Skeletal muscle cell (primary cell): ENCODE measurements at regions not wholly inside any gene's neighbourhood (a gene's known extent, or its start where the extent isn't known, plus 50 kb on each side); places are given as distances from the start of the nearest gene placed in this dataset.
"Not testable (repeated sequence)": the region's sequence is repeated elsewhere in the genome, so short reads cannot be mapped to it uniquely, and the experiment has no call there.

Experiments
- DNase-seq: peaks from one replicate; pipeline ENCODE4 v3.0.0-alpha.2; 2010; ENCODE audit warnings: low read depth
- H3K4me3 ChIP-seq: 2 replicates; pipeline ENCODE4 v1.5.1; 2011; ENCODE audit warnings: low read depth, mild to moderate bottlenecking, control low read depth, low read length, moderate library complexity

DNA sequence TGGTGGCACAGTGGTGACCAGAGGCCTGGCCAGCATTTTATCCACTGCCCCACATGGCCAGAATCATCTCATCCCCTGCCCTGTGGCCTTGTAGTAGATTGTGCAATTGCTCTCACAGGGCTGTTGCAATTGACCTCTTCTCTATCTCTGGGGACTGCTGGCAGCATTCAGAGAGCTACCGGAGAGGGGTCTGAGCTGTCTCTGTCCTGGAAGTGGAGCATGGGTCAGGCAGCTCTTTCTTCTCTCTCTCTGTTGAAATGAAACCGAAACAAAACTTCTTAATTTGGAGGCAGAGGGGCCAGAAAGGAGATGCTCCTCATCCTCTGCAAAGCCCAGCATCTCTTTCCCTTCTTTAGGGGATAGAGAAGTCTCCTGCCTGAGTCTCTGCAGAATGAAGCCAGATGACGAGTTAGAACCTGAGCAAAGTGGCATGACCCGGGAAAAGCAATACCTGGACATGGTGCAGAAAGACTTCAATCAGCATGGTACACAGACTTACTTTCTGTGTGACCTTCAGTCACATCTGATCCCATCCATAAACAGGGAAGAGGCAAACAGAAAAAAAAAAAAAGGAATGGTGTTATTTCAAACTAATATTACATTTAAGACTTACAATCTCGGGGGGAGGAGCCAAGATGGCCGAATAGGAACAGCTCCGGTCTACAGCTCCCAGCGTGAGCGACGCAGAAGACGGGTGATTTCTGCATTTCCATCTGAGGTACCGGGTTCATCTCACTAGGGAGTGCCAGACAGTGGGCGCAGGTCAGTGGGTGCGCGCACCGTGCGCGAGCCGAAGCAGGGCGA, 144.5 kb upstream of the BCL6 start:
- DNase-seq, result no peak
- H3K4me3 ChIP-seq, result no peak overlapping the region

DNA sequence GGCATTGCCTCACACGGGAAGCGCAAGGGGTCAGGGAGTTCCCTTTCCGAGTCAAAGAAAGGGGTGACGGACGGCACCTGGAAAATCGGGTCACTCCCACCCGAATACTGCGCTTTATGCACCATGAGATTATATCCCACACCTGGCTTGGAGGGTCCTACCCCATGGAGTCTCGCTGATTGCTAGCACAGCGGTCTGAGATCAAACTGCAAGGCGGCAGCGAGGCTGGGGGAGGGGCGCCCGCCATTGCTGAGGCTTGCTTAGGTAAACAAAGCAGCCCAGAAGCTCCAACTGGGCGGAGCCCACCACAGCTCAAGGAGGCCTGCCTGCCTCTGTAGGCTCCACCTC, 145.1 kb upstream of the BCL6 start:
- H3K4me3 ChIP-seq, result not testable (repeated sequence)

DNA sequence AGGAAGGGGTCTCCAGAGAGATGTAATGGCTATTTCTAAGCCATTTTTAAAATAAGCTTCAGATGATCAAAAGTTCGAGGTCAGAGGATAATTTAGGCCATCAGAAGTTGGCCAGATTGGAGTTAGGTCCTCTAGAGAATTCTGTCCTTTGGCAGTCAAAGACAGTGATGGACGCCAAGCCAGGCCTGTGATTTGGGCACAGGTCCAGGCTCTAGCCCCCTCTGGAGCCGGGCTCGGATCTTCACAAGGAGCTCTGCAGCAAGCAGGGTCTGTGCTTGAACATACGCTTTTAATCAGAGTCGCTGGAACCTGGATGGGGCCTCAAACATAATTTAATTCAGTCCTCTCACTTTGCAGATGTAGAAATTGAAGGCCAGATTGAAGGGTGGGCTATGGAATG, 151.4 kb upstream of the BCL6 start:
- no peak overlapping the region for H3K4me3 ChIP-seq
- DNase-seq, result no peak

More for the DNA sequence above, 145.1 kb upstream of the BCL6 start:
- DNase-seq, result not testable (repeated sequence)

DNA sequence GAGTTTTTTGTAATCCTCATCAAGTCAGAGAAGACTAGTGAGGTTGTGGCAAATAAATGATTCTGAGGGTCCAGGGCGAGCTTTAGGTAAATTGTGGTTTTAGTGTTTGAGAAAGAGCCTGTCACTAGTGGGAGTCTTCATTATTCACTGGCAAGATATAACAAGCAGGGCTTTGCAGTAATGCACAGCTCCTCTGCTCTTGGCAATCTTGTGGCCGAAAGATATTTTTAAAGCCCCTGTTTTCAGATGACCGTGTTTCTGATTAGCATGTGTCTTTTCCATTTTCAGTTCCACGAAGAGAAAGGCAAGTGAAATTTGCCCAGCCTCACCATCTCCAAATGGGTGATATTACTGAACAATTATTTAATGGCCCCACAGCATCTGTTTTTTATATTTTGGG, 154.0 kb upstream of the BCL6 start:
- DNase-seq, result no peak
- H3K4me3 ChIP-seq, result no peak overlapping the region

DNA sequence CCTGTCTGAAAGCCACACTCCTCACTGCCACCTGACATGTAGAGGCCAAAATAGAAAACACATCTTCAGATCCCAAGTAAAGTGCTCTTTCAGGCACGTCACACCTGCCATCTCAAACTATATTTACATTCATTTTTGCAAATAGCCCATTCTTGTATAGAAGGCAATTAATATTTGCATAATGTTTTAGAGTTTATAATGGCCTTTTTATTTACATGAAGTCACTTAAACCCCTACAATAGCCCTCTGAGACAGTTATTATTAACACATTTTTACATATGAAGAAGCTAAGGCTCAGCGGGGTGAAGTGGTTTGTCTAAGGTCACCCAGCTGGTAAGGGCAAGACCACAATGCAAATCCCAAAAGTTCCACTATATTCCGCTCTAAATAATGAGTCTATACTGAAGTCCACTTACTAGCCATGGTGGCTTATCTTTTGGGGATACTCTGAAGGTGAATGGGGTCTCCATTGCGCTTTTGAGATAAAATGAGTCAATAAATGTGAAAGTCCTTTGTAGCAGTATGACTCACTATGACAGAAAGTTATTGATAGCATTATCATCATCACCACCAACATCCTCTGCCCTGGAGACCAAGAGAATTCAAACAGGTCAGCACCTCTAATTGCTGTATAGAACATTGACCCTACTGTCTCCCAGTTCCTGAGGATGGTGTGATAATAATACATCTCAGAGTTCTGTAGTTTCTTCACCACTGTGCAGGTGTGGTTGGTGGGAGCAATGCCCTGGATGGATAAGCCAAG, 155.9 kb upstream of the BCL6 start:
- no peak for DNase-seq
- H3K4me3 ChIP-seq, result no peak overlapping the region

DNA sequence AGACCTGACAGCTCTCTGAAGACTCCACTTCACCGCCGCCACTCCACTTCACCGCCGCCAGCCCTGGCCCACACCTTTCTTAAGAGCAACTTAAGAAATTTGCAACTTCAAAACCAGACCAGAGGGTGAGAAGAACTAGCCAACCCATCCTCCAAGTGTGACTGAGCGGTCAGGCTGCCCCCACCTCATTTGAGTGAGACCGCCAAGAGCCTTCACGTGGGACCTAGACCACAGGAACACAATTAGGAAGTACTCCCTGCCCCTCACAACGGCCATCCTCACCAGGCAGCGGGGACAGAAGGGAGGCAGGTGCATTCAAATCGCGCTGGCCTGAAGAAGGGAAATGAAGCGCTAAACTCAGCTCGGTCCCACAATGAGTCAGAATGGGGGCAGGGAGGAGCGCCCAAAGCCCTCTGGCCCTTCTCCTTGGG, 156.8 kb upstream of the BCL6 start:
- no peak for DNase-seq
- no peak overlapping the region for H3K4me3 ChIP-seq

DNA sequence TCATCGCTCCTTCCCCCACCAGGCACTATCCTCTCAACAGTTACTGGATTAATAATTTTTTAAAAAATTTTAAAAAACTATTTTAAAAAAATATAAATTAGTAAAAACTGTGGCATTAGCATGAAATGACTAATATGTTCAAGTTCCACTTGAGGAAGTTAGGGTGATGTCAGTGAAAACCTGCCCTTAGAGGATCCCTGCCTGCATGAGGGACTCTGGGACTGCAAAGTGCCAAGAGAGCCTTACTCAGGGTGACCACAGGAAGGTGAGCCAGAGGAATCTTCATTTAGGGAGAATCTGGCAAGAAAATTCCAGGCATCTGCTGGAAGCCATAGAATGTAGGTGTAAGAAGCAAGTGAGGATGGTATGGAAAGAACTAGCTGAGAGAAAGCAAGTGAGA, 157.7 kb upstream of the BCL6 start:
- DNase-seq, result no peak

DNA sequence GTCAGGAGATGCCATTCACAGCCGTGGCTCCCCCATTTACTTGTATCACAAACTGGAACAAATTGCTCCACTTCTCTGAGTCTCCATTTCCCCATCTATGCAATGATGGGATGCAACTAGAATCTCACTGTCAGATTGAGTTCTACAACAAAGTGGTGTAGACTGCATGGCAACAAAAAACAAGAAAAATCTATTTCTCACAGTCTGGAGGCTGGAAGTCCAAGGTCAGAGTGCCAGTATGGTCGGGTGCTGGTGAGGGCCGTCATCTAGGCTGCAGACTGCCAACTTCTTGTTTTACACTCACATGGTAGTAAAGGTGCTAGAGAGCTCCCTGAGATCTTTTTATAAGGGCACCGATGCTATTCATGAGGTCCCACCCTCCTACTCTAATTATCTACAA, 158.4 kb upstream of the BCL6 start:
- no peak overlapping the region for H3K4me3 ChIP-seq
- no peak for DNase-seq

More for the DNA sequence above, 157.7 kb upstream of the BCL6 start:
- no peak overlapping the region for H3K4me3 ChIP-seq

DNA sequence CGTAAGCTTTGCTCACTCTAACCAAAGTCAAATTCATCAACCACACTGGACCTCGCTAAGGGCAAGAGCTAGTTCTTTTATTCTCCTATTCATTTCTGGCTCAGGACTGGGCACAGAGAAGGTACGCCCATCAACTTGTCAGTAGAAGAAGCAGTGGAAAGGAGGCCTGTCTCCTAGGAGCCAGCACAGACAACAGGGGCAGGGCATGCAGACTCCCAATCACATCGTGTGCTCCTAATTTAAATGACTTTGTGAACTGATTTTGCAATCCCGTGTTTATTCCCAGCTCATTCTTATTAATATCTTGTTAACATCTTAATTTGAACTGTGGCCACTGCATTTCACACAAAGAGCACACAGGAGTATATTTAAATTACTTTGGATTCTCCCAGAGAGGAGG, 161.1 kb upstream of the BCL6 start:
- DNase-seq, result no peak
- no peak overlapping the region for H3K4me3 ChIP-seq

DNA sequence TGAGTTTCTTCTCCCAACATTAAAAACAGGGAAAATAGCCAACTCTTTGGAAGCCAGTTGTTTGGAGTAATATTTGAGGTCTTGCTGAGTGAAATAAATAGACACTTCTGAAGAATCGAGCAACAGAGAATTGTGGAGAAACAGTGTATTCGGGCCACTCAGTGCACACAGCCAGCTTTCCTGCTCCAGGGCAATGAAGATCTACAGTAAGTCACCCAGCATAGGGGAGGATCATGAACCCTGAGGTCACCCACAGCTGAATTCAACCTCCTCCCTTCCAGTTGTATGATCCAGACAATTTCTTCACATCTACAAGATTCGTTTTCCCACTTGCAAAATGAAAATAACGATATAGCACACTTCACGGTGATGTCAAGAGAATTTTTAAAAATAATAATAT, 161.7 kb upstream of the BCL6 start:
- H3K4me3 ChIP-seq, result no peak overlapping the region
- no peak for DNase-seq

DNA sequence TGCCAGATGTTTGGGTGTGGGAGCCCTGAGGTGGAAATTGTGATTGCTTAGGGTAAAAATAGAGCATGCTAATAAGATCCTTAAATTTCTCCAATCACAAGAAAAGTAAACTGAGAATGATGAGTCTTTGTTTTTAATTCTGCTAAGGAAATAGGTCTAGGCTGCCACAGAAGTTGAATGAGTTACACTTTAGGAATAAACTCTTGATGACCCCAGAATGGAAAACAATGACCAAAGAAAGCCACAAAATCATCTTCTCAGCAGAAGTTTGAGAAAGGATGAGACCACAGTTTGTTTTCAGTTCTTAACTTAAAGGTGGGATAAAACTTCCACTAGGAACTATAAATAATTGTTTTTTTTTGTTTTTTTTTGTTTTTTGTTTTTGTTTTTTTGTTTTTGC, 164.6 kb upstream of the BCL6 start:
- H3K4me3 ChIP-seq, result no peak overlapping the region
- DNase-seq, result no peak

DNA sequence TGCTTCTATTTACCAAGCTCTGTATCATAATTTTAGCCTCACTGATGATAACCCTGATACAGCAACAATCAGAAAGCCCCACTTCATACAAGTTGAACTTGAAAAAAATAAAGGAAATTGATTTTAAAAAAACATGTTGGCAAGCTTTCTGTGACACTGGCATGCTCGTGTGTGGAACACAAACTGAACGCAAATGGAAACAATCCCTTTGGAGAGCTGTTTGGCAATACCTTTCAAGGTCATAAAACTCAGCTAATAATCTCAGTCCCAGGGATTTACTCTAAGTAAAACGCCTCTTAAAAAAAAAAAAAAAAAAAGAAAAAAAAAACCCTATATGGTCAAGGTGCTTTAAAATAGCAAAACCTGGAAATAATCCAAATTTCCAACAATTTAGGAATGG, 166.7 kb upstream of the BCL6 start:
- H3K4me3 ChIP-seq, result no peak overlapping the region
- DNase-seq, result no peak

DNA sequence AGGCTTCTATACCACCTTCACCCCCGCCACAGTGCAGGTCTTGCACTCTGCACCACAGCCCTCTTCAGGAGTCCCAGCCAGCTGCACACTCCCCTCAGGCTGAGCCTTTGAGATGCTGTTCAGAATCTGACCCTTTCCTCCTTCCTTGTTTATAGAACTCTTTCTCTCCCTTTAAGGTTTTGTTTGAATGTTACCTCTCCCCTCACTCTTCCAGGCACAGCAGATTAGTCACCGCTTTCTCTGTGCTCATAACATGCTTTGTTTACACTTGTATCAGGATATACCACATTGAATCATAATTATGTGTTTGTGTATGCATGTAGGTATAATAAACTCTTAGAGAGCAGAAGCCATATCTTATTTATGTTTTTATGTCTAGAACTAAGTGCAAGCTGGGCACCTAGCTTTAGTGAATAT, 168.4 kb upstream of the BCL6 start:
- H3K4me3 ChIP-seq, result no peak overlapping the region
- DNase-seq, result no peak

DNA sequence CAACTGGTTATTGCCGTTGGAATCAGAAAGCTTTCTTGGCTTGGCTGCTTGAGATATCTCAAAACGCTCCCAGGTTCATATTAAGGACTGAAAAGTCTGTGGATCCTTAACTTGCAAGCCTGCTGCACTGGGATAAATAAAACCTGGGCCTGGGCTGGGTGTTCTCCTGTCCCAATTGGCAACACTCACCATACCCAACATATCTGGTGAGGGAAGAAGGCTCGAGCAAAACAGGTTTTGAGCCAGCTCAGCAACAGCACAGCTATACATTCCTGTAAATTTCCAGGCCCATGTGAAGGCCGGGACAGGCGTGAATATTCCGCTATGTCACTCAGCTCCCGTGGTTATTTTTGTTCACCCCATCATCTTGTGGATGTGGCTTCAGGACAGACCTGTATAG, 169.0 kb upstream of the BCL6 start:
- no peak for DNase-seq
- no peak overlapping the region for H3K4me3 ChIP-seq

DNA sequence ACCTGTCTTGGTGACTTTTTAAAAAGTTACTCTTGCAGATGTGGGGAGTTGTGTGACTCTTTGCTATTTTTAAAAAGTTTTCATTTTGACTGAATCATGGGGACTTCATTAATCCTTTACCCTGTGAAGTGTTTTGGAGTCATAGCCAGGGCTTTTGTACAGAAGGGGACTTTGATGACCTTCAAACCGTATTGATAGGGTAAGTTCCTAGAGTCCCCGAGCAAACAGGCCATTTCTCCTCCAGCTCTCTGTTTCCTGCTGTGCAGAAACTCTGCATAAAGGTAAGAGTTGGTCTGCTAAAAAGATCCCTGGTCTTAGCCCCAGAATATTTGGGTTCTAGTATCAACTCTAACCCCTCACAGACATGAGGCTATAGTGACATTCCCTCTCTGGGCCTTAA, 170.8 kb upstream of the BCL6 start:
- no peak for DNase-seq
- H3K4me3 ChIP-seq, result no peak overlapping the region

DNA sequence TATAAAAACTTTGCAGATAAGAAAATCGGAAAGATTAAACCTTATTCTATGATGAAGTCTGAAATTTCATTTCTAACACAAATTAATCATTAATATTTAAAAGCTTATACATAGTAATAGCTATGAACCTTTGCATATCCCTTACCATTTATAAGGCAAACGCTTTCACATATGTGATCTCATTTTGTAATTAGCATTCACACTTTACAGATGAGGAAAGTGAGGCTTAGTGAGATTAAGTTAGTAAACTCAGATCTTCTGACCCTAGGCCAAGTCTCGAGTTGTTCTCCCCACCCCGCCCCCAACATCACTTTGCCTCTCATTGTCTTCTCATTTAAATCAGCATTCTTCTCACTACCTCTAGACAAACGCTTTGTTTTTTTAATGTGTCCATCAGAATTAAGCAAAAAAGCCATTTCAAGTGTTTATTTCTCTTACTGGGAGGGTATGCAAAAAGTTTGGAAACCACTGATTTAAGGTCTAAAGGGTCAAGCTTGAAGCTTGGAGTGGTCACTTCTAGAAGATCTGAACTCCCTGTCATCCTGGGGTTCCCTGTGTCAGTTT, 172.9 kb upstream of the BCL6 start:
- no peak overlapping the region for H3K4me3 ChIP-seq

DNA sequence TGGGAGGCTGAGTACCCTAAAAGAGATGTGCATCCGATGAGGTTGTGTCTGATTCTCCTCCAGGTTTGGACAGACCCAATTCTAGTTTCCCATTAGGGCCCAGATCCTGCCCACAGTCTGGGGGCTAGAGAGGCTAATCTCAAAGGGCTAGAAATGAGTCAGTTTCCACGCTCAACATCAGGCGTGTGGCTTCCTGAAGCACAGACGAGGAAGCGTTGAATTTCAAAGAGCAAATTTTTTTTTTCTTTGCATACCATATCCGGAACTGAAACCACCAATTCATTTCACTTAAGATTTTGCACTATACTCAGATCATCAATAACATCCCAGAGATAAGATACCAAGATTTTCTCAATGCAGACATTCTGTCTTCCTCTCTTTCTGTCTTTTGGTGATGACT, 173.8 kb upstream of the BCL6 start:
- no peak overlapping the region for H3K4me3 ChIP-seq
- no peak for DNase-seq

More for the DNA sequence above, 172.9 kb upstream of the BCL6 start:
- no peak for DNase-seq

DNA sequence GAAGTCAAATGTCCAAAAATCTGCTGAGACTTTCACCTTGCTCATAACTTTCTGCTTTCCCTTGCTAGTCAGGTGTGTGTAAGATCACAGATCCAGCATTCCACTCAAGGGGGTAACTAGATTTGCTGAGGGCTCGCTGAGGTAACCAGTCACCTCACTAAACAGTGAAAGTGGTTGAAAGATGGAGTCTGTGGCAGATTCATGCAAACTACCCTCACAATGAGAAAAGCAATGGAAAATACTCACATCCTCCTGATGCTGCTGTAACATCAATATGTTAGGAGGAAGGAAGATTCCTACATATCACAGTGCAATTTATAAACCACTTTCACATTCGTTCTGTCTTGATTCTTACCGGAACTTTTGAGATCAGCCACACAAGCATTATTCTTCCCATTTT, 174.3 kb upstream of the BCL6 start:
- DNase-seq, result no peak
- no peak overlapping the region for H3K4me3 ChIP-seq

DNA sequence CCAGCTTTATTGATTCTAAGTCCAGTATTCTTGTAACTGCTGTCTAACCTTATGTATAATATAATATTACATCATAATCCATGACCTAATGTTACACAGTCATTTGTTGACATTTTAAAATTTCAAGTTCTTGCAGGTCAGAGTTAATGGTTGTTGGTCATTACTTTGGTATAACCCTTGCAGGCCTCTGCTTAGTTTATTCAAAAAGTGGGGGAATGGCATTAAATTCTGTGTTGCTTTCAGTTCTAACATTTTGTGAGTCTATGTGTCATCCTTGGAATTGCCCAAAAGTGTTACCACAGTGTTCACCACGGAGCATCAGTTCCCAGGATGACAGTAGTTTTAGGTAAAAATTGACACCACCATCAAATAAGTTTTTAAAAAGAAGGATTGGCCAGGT, 174.8 kb upstream of the BCL6 start:
- no peak overlapping the region for H3K4me3 ChIP-seq

DNA sequence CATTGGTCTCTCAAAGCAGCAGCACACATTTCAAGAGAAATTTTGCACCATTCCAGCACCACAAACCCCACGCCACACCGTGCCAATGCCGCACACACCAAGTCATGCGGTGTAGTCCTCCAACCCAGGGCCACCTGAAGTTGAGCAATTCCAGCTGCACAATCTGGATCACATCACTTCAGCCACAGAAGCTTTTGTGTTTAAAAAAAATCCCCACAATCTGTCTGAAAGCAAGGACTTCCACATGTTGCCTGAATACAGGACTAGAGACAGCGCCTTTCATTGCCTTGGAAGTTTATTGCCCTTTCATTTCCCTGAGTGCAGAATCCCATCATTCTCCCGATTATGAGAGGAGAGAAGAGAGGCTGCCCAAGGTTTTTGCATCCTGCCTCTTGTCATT, 175.6 kb upstream of the BCL6 start:
- no peak for DNase-seq
- H3K4me3 ChIP-seq, result no peak overlapping the region

More for the DNA sequence above, 174.8 kb upstream of the BCL6 start:
- DNase-seq, result no peak
